ENCODE measurements at regions not wholly inside any gene's neighbourhood (a gene's known extent, or its start where the extent isn't known, plus 50 kb on each side); places are given as distances from the start of the nearest gene placed in this dataset.

GRCh38 chr3:84165328-84165727 lies 793.5 kb upstream of the CADM2 start:
- no peak for TF ChIP-seq CTCF (conservative IDR thresholded peaks at IDR 0.05; ENCODE audit: low read length)
- TF ChIP-seq EZH2phosphoT487 (IDR thresholded peaks at IDR 0.05; ENCODE audit: borderline replicate concordance), result no peak
